AG09309 (cell line): ENCODE measurements at regions not wholly inside any gene's neighbourhood (a gene's known extent, or its start where the extent isn't known, plus 50 kb on each side); places are given as distances from the start of the nearest gene placed in this dataset.

Experiments used
- DNase-seq: peaks from one replicate; pipeline ENCODE4 v3.0.0-alpha.2; 2010; ENCODE audit warnings: low read depth
- H3K4me3 ChIP-seq: 2 replicates; pipeline ENCODE4 v1.5.1; 2011; ENCODE audit warnings: mild to moderate bottlenecking, low read depth, low read length, moderate library complexity; ENCODE audit not compliant: control insufficient read depth
- TF ChIP-seq, protein P1 (sequence below): IDR thresholded peaks from 2 replicates; pipeline ENCODE4 v1.5.1; 2011; ENCODE audit warnings: mild to moderate bottlenecking, low read depth, low read length, inconsistent platforms; ENCODE audit not compliant: insufficient read depth, control insufficient read depth; ENCODE audit errors: missing control alignments

DNA sequence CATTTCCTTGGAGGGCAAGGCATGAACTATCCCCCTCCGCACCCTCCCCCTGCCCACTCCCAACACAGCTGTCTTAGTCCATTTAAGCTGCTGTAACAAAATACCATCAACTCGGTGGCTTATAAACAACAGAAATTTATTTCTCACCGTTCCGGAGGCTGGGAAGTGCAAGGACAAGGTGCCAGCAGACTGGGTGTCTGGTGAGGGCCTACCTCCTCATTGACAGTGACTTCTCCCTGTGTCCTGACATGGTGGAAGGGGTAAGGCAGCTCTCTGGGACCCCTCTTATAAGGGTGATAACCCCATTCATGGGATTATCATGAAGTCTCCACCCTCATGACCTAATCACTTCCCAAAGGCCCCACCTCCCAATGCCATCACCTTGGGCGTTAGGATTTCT, 114.3 kb upstream of the MAFB start:
- DNase-seq = no peak
- TF ChIP-seq, protein P1, sequence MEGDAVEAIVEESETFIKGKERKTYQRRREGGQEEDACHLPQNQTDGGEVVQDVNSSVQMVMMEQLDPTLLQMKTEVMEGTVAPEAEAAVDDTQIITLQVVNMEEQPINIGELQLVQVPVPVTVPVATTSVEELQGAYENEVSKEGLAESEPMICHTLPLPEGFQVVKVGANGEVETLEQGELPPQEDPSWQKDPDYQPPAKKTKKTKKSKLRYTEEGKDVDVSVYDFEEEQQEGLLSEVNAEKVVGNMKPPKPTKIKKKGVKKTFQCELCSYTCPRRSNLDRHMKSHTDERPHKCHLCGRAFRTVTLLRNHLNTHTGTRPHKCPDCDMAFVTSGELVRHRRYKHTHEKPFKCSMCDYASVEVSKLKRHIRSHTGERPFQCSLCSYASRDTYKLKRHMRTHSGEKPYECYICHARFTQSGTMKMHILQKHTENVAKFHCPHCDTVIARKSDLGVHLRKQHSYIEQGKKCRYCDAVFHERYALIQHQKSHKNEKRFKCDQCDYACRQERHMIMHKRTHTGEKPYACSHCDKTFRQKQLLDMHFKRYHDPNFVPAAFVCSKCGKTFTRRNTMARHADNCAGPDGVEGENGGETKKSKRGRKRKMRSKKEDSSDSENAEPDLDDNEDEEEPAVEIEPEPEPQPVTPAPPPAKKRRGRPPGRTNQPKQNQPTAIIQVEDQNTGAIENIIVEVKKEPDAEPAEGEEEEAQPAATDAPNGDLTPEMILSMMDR = no peak
- no peak overlapping the region for H3K4me3 ChIP-seq

DNA sequence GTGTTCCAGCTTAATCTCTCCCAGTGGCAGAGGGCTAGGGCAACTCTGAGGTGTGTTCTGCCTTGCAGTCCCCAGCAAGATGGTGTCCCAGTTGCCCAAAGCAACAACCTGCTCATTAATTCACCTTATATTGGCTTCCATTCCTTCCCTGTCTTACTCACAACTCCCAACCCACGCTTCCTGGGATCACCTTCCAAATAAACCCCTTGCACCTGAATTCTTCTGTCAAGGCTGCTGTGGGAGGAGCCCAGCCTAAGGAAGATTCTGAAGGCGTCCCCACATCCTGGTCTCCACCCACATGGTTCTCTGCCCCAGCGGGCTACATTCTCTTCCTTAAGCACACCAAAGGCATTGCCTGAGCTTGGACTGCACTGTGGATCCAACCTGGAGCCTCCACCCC, 116.6 kb upstream of the MAFB start:
- no peak for DNase-seq
- H3K4me3 ChIP-seq = no peak overlapping the region
- TF ChIP-seq, protein P1 = no peak

DNA sequence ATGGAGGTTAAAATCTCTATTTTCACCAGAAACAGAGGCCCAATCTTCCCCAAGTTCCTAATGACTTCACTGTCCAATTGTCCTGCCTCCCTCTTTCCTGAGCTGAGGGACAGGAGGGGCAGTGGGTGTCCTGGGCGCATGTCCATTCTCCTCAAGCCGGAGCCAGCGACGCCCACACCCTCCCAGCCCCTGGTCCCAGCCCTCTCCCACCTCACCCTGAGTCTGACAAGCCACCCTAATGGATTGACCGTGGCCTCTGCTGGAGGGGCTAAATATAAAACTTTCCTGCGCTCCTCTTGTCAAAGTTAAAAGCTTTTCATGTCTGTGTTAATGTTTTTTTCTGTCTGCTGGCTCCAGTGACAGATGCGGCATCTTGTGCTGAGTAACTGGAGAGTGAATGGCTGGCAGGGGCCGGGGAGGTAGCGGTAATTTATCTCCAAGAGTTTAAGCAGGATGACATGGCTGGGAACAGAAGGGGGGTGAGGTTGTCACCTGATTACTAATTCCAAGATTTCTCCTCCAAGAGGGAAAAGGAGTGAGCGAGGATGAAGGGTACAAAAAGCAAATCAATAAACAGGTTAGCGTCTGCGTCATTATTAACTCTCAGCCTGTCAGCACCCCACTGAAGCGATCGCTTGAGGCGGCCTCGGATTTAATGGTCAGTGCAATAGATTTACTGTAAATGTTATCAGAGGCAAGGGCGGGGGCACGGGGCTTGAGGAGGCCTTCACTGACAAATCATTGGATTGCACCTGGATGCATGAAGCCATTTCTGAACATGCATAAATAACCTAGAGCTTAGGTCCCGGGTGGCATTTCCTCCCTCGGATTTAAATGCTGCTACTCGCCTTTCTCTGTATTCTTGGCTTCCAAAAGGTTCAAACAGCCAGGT, 118.1 kb upstream of the MAFB start:
- TF ChIP-seq, protein P1 = no peak
- H3K4me3 ChIP-seq = no peak overlapping the region
- DNase-seq = no peak

DNA sequence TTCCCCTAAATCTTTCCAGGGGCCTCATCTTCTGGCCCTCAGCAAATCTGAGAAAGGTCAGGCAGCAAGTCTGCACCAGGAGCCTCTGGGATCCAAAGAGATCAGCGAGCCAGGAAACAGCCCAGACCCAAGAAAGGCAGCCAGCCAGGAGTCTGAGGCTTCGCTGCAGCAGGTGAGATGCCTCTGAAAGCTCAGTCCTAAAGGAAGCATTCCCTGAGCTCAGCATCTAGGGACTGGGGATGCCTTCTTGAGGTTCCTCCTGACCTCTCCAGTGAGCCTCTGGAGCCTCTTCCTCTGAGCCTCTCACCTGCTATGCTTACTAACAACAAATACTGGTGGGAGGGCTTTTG, 118.8 kb upstream of the MAFB start:
- H3K4me3 ChIP-seq = no peak overlapping the region
- TF ChIP-seq, protein P1 = no peak
- no peak for DNase-seq

DNA sequence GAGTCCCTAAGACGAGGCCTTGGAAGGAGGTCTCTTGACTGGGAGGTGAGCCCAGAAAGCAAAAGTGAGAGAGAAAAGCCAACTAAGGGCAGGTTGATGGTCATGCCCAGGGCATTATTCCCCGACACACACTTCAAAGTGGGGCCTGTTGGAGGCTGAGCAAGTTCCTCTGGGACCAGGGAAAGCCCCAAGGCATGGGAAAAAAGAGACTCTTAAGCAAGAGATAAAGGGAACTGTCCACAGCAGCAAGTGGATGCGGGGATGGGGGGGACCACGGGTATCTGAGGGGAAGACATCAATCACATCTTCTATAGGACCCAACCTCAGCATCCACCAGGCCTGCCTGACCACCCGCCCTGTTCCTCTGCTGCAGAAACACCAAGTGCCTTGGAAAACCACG, 119.9 kb upstream of the MAFB start:
- TF ChIP-seq, protein P1 = no peak

DNA sequence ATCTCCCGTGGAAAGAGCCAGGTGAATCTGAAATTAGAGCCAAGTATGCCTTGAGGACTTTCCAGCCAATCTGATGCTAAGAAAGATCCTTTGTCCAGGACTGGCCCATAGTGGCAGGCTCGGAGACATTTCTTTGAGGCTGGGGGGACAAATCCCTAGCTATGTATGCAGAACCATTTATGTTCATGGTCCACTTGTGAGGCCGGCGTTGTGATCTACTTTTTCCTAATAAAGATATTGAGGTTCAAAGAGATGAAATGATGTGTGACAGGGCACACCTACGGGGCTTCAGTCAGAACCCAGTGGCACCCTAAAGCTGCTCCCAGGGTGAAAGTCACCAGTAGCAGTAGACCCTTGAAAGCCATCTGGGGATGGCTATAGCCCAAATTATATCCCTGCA, 120.3 kb upstream of the MAFB start:
- H3K4me3 ChIP-seq = no peak overlapping the region
- no peak for DNase-seq
- TF ChIP-seq, protein P1 = no peak

More for the DNA sequence above, 119.9 kb upstream of the MAFB start:
- no peak overlapping the region for H3K4me3 ChIP-seq
- no peak for DNase-seq
